ENCODE measurements at regions not wholly inside any gene's neighbourhood (a gene's known extent, or its start where the extent isn't known, plus 50 kb on each side); places are given as distances from the start of the nearest gene placed in this dataset.
A peak's percentile ranks its signal among the peaks of the same experiment; 100 is the strongest.

DNA sequence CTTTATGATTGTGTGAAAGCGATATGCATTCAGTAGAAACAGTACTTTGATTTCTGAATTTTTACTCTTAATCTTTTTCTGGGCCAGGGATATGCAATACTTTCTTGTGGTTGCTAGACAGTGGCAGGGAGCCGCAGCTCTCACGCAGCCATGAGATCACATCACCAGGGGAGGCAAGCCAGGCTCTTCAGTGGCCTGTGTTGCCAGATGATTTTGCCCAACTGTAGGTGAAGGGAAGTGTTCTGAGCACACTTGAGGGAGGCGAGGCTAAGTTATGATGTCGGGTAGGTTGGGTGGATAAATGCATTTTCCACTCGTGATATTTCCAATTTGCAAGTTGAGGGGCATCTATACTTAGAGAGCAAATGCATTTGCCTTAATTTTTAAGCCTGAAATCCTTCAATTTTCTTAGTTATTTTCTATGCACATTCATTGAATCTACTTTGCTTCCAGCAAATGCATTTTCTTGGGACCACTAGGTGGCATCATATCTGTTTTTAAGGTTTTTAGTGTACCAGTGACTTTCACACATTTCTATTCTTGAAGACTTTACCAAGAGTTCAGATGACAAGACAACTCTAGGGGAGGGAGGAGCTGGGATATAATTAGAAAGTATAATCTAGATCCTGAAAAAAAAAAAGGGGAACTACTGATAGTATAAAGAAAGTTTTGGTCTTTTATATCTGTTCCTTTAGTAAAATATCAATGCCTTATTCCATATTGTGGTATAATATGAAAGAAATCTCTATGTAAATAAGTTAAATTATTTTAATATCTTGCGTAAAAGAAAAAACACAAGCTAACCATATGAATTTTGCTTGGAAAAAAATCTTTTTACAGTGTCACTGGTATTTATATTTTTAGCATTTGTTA lies 643.3 kb downstream of the SOCS6 start:
- no peaks in the 10 kb centered on the region for H3K4me1 ChIP-seq (ENCODE audit: insufficient read depth, low read length)
- no peak overlapping the region for H3K9ac ChIP-seq (ENCODE audit: insufficient read depth, low read depth, low read length)
- no peak overlapping the region for H2AFZ ChIP-seq (ENCODE audit: low read length)
- no peaks in the 10 kb centered on the region for H3K79me2 ChIP-seq (ENCODE audit: insufficient read depth, low read length)
- ATAC-seq (peak; percentile 48; the same call in 1 of the 3 replicates), DNase-seq (ENCODE audit: low spot score) (peak; percentile 3), FAIRE-seq (no peak)
- H3K27ac ChIP-seq (ENCODE audit: extremely low read length, insufficient read depth, low read length): no peak overlapping the region
- in situ Hi-C loops (cut with HindIII; ENCODE audit: extremely low pct_ligation_motif_present, low pct_unique_long_range_greater_than_20kb) (loop anchor here (10.0 kb wide), 1 partner anchor 1613 kb away; the partner anchor contains the start of gene CBLN2), intact Hi-C loops (cut with micrococcal nuclease; ENCODE audit: unreplicated experiment) (no loop called here)
- H3K4me2 ChIP-seq (ENCODE audit: low read depth, low read length): no peak overlapping the region
- no peaks in the 10 kb centered on the region for H3K36me3 ChIP-seq (replicated peaks in 1 of 2; ENCODE audit: control insufficient read depth in 1 of 2, insufficient read depth in 2 of 2, low read length in 2 of 2)
- TF ChIP-seq SMC3 (IDR thresholded peaks at IDR 0.05; ENCODE audit: low read length): peak; percentile 36; the same call in 1 of the 2 replicates
- peak; percentile 53 for TF ChIP-seq STAG1 (CRISPR knock-in tag; IDR thresholded peaks at IDR 0.05)
- no peak for TF ChIP-seq KLF15 (CRISPR knock-in tag; IDR thresholded peaks at IDR 0.05; ENCODE audit: borderline replicate concordance)
- TF ChIP-seq CTCF (CRISPR knock-in tag; IDR thresholded peaks at IDR 0.05): peak; percentile 53
- TF ChIP-seq HNF4A (CRISPR knock-in tag; IDR thresholded peaks at IDR 0.05): no peak
- ChIA-PET CTCF (ENCODE audit: low intra/inter-chr PET ratio, low total read pairs) (interaction anchor here (1.8 kb wide), 1 partner anchor 1612 kb away, joined by 8 read pairs; the partner anchor contains the start of gene CBLN2), POLR2A (no interaction called here)
- H3K4me3 ChIP-seq (replicated peaks in 1 of 3; ENCODE audit: insufficient read depth in 1 of 3, low read depth in 2 of 3, low read length in 3 of 3): no peak overlapping the region
- 9% methylated on average over 7 of the region's 7 CpGs for WGBS (ENCODE audit: low lambda C conversion rate)
- no peaks in the 10 kb centered on the region; a peak in 1 of 5 replicates for H3K27me3 ChIP-seq (ENCODE audit: control insufficient read depth in 1 of 2, insufficient read depth in 2 of 2, low read length in 2 of 2)
- H4K20me1 ChIP-seq (ENCODE audit: insufficient read depth, low read length): no peaks in the 10 kb centered on the region
- no peaks in the 10 kb centered on the region for H3K9me3 ChIP-seq (ENCODE audit: low read length)
- BruUV-seq (replicated peaks): no TSS peak

Measured in HepG2 (cell line).